ENCODE measurements at regions not wholly inside any gene's neighbourhood (a gene's known extent, or its start where the extent isn't known, plus 50 kb on each side); places are given as distances from the start of the nearest gene placed in this dataset.

GRCh38 chr17:72501404-72502370, 380.9 kb downstream of the SOX9 start:
- TF ChIP-seq CTCF (IDR thresholded peaks at IDR 0.05): no peak
- H3K4me3 ChIP-seq: peak overlapping the region; percentile 12
- H3K9me3 ChIP-seq: no peaks in the 10 kb centered on the region
- H3K27ac ChIP-seq: peak overlapping the region; percentile 68
- H3K36me3 ChIP-seq: no peaks in the 10 kb centered on the region
- intact Hi-C loops (cut with DNase I): no loop called here
- DNase-seq: peak; percentile 71
- no peaks in the 10 kb centered on the region for H3K27me3 ChIP-seq (ENCODE audit: low read depth)
- H3K4me1 ChIP-seq: no peaks in the 10 kb centered on the region
- peak; percentile 88 to 92 for ATAC-seq

- Histone ChIP-seq H3K27ac (peak overlapping the region; percentile 68), H3K9me3 (no peaks in the 10 kb centered on the region), H3K36me3 (no peaks in the 10 kb centered on the region), H3K4me1 (no peaks in the 10 kb centered on the region), H3K27me3 (ENCODE audit: low read depth) (no peaks in the 10 kb centered on the region), H3K4me3 (no peak overlapping the region)
- DNase-seq (no peak), ATAC-seq (peak; percentile 16 to 23)
- no peak for TF ChIP-seq CTCF (IDR thresholded peaks at IDR 0.05)
- intact Hi-C loops (cut with DNase I): no loop called here
These were observed 381.8 kb downstream of the SOX9 start for GRCh38 chr17:72502371-72503341.

GRCh38 chr17:72503556-72503955, 382.7 kb downstream of the SOX9 start:
- no peak for ATAC-seq
- no peak overlapping the region for H3K27ac ChIP-seq
- H3K4me1 ChIP-seq: no peaks in the 10 kb centered on the region
- no peaks in the 10 kb centered on the region for H3K27me3 ChIP-seq (ENCODE audit: low read depth)
- DNase-seq: no peak
- no peak for TF ChIP-seq CTCF (IDR thresholded peaks at IDR 0.05)
- H3K9me3 ChIP-seq: no peaks in the 10 kb centered on the region
- no peak overlapping the region for H3K4me3 ChIP-seq
- H3K36me3 ChIP-seq: no peaks in the 10 kb centered on the region
- intact Hi-C loops (cut with DNase I): no loop called here

GRCh38 chr17:72504783-72505182, 384.0 kb downstream of the SOX9 start:
- intact Hi-C loops (cut with DNase I): no loop called here
- no peak for ATAC-seq

More at GRCh38 chr17:72504783-72505182, 384.0 kb downstream of the SOX9 start:
- no peak overlapping the region for H3K4me3 ChIP-seq
- no peak for DNase-seq
- no peaks in the 10 kb centered on the region for H3K27me3 ChIP-seq (ENCODE audit: low read depth)
- H3K9me3 ChIP-seq: no peaks in the 10 kb centered on the region
- no peak overlapping the region for H3K27ac ChIP-seq
- no peak for TF ChIP-seq CTCF (IDR thresholded peaks at IDR 0.05)
- no peaks in the 10 kb centered on the region for H3K4me1 ChIP-seq
- H3K36me3 ChIP-seq: no peaks in the 10 kb centered on the region
